H9 (cell line): ENCODE measurements at regions not wholly inside any gene's neighbourhood (a gene's known extent, or its start where the extent isn't known, plus 50 kb on each side); places are given as distances from the start of the nearest gene placed in this dataset.

Source experiments
- DNase-seq: peaks from one replicate; pipeline ENCODE4 v3.0.0-alpha.2; 2017
- H2AFZ ChIP-seq: one replicate; pipeline ENCODE4 v1.6.1; 2013; ENCODE audit warnings: mild to moderate bottlenecking, low read length, control low read depth, moderate library complexity
- H2AK5ac ChIP-seq: 2 replicates; pipeline ENCODE4 v1.6.1; 2013; ENCODE audit warnings: low read length, control low read depth, mixed read lengths; ENCODE audit not compliant: insufficient read length
- H2BK120ac ChIP-seq: one replicate; pipeline ENCODE4 v1.6.1; 2013; ENCODE audit warnings: low read depth, mild to moderate bottlenecking, low read length, control low read depth, inconsistent platforms; ENCODE audit not compliant: poor library complexity, severe bottlenecking
- H2BK12ac ChIP-seq: 2 replicates; pipeline ENCODE4 v1.6.1; 2013; ENCODE audit warnings: low read length, control low read depth, mixed read lengths, low read depth; ENCODE audit not compliant: insufficient read length
- H2BK15ac ChIP-seq: 2 replicates; pipeline ENCODE4 v1.6.1; 2013; ENCODE audit warnings: low read depth, low read length, control low read depth
- H2BK20ac ChIP-seq: one replicate; pipeline ENCODE4 v1.6.1; 2013; ENCODE audit warnings: low read depth, mild to moderate bottlenecking, low read length, control low read depth, inconsistent platforms; ENCODE audit not compliant: poor library complexity, severe bottlenecking
- H2BK5ac ChIP-seq: 2 replicates; pipeline ENCODE4 v1.6.1; 2013; ENCODE audit warnings: low read length, control low read depth, mixed read lengths; ENCODE audit not compliant: insufficient read length
- H3K14ac ChIP-seq: 2 replicates; pipeline ENCODE4 v1.6.1; 2013; ENCODE audit warnings: low read length, control low read depth; ENCODE audit not compliant: insufficient read depth
- H3K18ac ChIP-seq: 2 replicates; pipeline ENCODE4 v1.6.1; 2013; ENCODE audit warnings: low read depth, mild to moderate bottlenecking, mixed read lengths, low read length, control low read depth; ENCODE audit not compliant: insufficient read length
- H3K23ac ChIP-seq: 2 replicates; pipeline ENCODE4 v1.6.1; 2013; ENCODE audit warnings: low read length, control low read depth, mixed read lengths, low read depth; ENCODE audit not compliant: insufficient read length
- H3K23me2 ChIP-seq: 2 replicates; pipeline ENCODE4 v1.6.1; 2013; ENCODE audit warnings: low read depth, mild to moderate bottlenecking, mixed read lengths, low read length, control low read depth; ENCODE audit not compliant: insufficient read length, poor library complexity, severe bottlenecking
- H3K27ac ChIP-seq: 2 replicates; pipeline ENCODE4 v1.5.1; 2013; ENCODE audit warnings: low read length, control low read depth, mixed read lengths, low read depth; ENCODE audit not compliant: insufficient read length
- H3K27me3 ChIP-seq: 2 replicates; pipeline ENCODE4 v1.6.1; 2013; ENCODE audit warnings: low read length, control low read depth, inconsistent platforms; ENCODE audit not compliant: insufficient read depth
- H3K4ac ChIP-seq: 2 replicates; pipeline ENCODE4 v1.6.1; 2013; ENCODE audit warnings: low read depth, mild to moderate bottlenecking, control low read depth, inconsistent platforms, low read length, moderate library complexity
- H3K4me1 ChIP-seq: 2 replicates; pipeline ENCODE4 v1.6.1; 2013; ENCODE audit warnings: low read length, control low read depth, inconsistent platforms; ENCODE audit not compliant: insufficient read depth
- H3K4me2 ChIP-seq: 2 replicates; pipeline ENCODE4 v1.6.1; 2013; ENCODE audit warnings: low read length, control low read depth, mixed read lengths; ENCODE audit not compliant: insufficient read length, insufficient read depth
- H3K56ac ChIP-seq: 2 replicates; pipeline ENCODE4 v1.6.1; 2013; ENCODE audit warnings: low read depth, mild to moderate bottlenecking, mixed read lengths, low read length, control low read depth; ENCODE audit not compliant: insufficient read length
- H3K79me1 ChIP-seq: 2 replicates; pipeline ENCODE4 v1.6.1; 2013; ENCODE audit warnings: low read depth, mild to moderate bottlenecking, moderate library complexity, low read length, control low read depth, inconsistent platforms; ENCODE audit not compliant: insufficient read depth, poor library complexity, severe bottlenecking
- H3K79me2 ChIP-seq: 2 replicates; pipeline ENCODE4 v1.6.1; 2013; ENCODE audit warnings: low read length, control low read depth, inconsistent platforms; ENCODE audit not compliant: insufficient read depth
- H3K9ac ChIP-seq: 2 replicates; pipeline ENCODE4 v1.6.1; 2013; ENCODE audit warnings: low read length, control low read depth, mixed read lengths; ENCODE audit not compliant: insufficient read length; ENCODE audit errors: extremely low read depth
- H3K9me3 ChIP-seq: one replicate; pipeline ENCODE4 v1.6.1; 2013; ENCODE audit warnings: low read depth, low read length, inconsistent platforms; ENCODE audit not compliant: control insufficient read depth
- H3T11ph ChIP-seq: one replicate; pipeline ENCODE4 v1.6.1; 2013; ENCODE audit warnings: mild to moderate bottlenecking, low read length, control low read depth, inconsistent platforms
- H4K20me1 ChIP-seq: one replicate; pipeline ENCODE4 v1.6.1; 2013; ENCODE audit not compliant: control insufficient read depth, insufficient read length, insufficient read depth
- H4K5ac ChIP-seq: 2 replicates; pipeline ENCODE4 v1.6.1; 2013; ENCODE audit warnings: low read depth, mild to moderate bottlenecking, mixed read lengths, low read length, control low read depth; ENCODE audit not compliant: insufficient read length
- H4K8ac ChIP-seq: replicated peaks from 2 replicates; pipeline ENCODE4 v1.6.1; 2013; ENCODE audit warnings: low read length, control low read depth, mixed read lengths, low read depth; ENCODE audit not compliant: insufficient read length
- H4K91ac ChIP-seq: 2 replicates; pipeline ENCODE4 v1.6.1; 2013; ENCODE audit warnings: low read depth, mild to moderate bottlenecking, moderate library complexity, mixed read lengths, low read length, control low read depth; ENCODE audit not compliant: insufficient read length
- H3K27ac Mint-ChIP-seq, 3 experiments: 2 replicates in 2 of 3; 3 replicates in 1 of 3; pipeline ENCODE4 v1.8.0; 2020 to 2021; ENCODE audit warnings: mixed read lengths in 3 of 3, mild to moderate bottlenecking in 1 of 3, moderate library complexity in 1 of 3
- H3K27me3 Mint-ChIP-seq: 2 replicates; pipeline ENCODE4 v1.8.0; 2021; ENCODE audit warnings: low read depth, mild to moderate bottlenecking, moderate library complexity, mixed read lengths
- H3K36me3 Mint-ChIP-seq, 3 experiments: 2 replicates in 2 of 3; 3 replicates in 1 of 3; pipeline ENCODE4 v1.8.0; 2020 to 2021; ENCODE audit warnings: low read depth in 3 of 3, mixed read lengths in 3 of 3; ENCODE audit not compliant: insufficient read depth in 1 of 3
- H3K4me1 Mint-ChIP-seq, 2 experiments: 2 replicates each; pipeline ENCODE4 v1.8.0; 2020; ENCODE audit warnings: mixed read lengths in 2 of 2
- H3K4me3 Mint-ChIP-seq, 2 experiments: 2 replicates in 1 of 2; 3 replicates in 1 of 2; pipeline ENCODE4 v1.8.0; 2020 to 2021; ENCODE audit warnings: mild to moderate bottlenecking in 2 of 2, mixed read lengths in 2 of 2, moderate library complexity in 1 of 2
- H3K9me3 Mint-ChIP-seq, 2 experiments: 2 replicates in 1 of 2; 3 replicates in 1 of 2; pipeline ENCODE4 v1.8.0; 2020; ENCODE audit warnings: mild to moderate bottlenecking in 2 of 2, mixed read lengths in 2 of 2, moderate library complexity in 1 of 2
- CTCF ChIP-seq: fragments of 200-600 bp; sonication (generic); conservative IDR thresholded peaks from 3 replicates; pipeline ENCODE4 v1.8.0; 2021; ENCODE audit warnings: antibody characterized with exemption, mild to moderate bottlenecking
- WGBS: extraction: QIAGEN DNeasy Blood & Tissue Kit; methylation state at CpG from one replicate; pipeline ENCODE4 v1.1.7; 2013; ENCODE audit warnings: missing lambda C conversion rate, low lambda C conversion rate, mixed read lengths; ENCODE audit not compliant: insufficient read length; ENCODE audit errors: extremely low coverage; 5-methylcytosine and 5-hydroxymethylcytosine counted together

DNA sequence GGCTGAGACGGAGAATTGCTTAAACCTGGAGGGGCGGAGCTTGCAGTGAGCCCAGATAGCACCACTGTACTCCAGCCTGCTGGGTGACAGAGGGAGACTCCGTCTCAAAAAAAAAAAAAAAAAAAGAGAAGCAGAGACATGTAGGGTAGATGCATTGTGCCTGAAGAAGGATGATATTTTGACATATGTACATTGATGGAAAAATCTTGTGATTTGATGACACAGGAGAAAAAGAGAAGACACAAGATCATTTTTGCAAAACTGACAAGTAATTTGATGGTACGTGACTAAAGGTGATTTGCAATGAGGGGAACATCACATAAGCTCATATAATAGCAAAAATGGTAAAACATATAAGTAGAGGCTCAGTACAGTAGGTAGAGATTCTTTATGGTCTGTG is 340.1 kb upstream of the FSTL5 start:
- Histone ChIP-seq H2BK20ac (no peak overlapping the region), H2AK5ac (no peak overlapping the region), H3K9me3 (no peaks in the 10 kb centered on the region), H3K27me3 (no peaks in the 10 kb centered on the region), H3T11ph (no peak overlapping the region), H3K23ac (no peak overlapping the region), H2AFZ (no peak overlapping the region), H3K23me2 (no peaks in the 10 kb centered on the region), H3K4me1 (no peaks in the 10 kb centered on the region), H3K27ac (no peak overlapping the region), H3K79me2 (no peaks in the 10 kb centered on the region), H2BK5ac (no peak overlapping the region), H3K18ac (no peak overlapping the region), H2BK120ac (no peak overlapping the region), H3K4ac (no peak overlapping the region), H4K5ac (no peak overlapping the region), H3K56ac (no peak overlapping the region), H4K20me1 (no peaks in the 10 kb centered on the region), H3K79me1 (no peaks in the 10 kb centered on the region), H3K14ac (no peak overlapping the region), H2BK12ac (no peak overlapping the region), H2BK15ac (no peak overlapping the region), H4K8ac (no peak overlapping the region), H4K91ac (no peak overlapping the region), H3K4me2 (no peak overlapping the region), H3K9ac (no peak overlapping the region)
- Mint-ChIP-seq H3K4me1 (no peaks in the 10 kb centered on the region), H3K27ac (no peak overlapping the region), H3K27me3 (no peaks in the 10 kb centered on the region), H3K4me3 (no peak overlapping the region), H3K9me3 (no peaks in the 10 kb centered on the region), H3K36me3 (no peaks in the 10 kb centered on the region)
- WGBS, result no CpG with 5 or more reads among the region's 4 CpGs
- no peak for TF ChIP-seq CTCF
- no peak for DNase-seq
